ENCODE measurements at regions not wholly inside any gene's neighbourhood (a gene's known extent, or its start where the extent isn't known, plus 50 kb on each side); places are given as distances from the start of the nearest gene placed in this dataset.

DNA sequence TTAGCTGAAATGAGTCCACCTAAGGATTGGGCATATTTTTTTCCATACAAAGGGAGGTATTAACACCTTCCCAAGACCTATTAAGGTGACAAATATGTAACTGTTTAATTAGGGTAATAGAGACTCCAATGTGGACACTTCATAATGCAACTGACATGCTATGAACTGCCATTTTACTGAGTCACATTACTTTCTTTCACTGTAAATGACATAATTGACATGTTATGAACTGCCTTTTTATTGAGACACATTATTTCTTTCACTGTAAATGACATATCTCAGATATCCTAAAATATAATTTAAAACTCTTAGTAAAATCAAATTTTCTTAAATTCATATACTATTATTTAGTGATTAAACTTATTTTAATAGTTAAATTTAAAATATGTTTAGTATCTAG is 528.8 kb upstream of the PCDH15 start:
- no peak for ATAC-seq
- no peak for TF ChIP-seq RARB (CRISPR knock-in tag; IDR thresholded peaks at IDR 0.05)
- TF ChIP-seq, protein P1, sequence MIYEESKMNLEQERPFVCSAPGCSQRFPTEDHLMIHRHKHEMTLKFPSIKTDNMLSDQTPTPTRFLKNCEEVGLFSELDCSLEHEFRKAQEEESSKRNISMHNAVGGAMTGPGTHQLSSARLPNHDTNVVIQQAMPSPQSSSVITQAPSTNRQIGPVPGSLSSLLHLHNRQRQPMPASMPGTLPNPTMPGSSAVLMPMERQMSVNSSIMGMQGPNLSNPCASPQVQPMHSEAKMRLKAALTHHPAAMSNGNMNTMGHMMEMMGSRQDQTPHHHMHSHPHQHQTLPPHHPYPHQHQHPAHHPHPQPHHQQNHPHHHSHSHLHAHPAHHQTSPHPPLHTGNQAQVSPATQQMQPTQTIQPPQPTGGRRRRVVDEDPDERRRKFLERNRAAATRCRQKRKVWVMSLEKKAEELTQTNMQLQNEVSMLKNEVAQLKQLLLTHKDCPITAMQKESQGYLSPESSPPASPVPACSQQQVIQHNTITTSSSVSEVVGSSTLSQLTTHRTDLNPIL (CRISPR knock-in tag; IDR thresholded peaks at IDR 0.05; ENCODE audit: low read depth): no peak
- no peak for TF ChIP-seq ZFP30 (CRISPR knock-in tag; IDR thresholded peaks at IDR 0.05)
- TF ChIP-seq CSDC2 (CRISPR knock-in tag; IDR thresholded peaks at IDR 0.05): no peak
- TF ChIP-seq OSR1 (CRISPR knock-in tag; IDR thresholded peaks at IDR 0.05): no peak
- no peak; the same call in 1 of the 2 replicates for TF ChIP-seq ISL1 (CRISPR knock-in tag; IDR thresholded peaks at IDR 0.05)
- TF ChIP-seq PPARA (CRISPR knock-in tag; IDR thresholded peaks at IDR 0.05; ENCODE audit: borderline replicate concordance): no peak
- TF ChIP-seq, protein P2, sequence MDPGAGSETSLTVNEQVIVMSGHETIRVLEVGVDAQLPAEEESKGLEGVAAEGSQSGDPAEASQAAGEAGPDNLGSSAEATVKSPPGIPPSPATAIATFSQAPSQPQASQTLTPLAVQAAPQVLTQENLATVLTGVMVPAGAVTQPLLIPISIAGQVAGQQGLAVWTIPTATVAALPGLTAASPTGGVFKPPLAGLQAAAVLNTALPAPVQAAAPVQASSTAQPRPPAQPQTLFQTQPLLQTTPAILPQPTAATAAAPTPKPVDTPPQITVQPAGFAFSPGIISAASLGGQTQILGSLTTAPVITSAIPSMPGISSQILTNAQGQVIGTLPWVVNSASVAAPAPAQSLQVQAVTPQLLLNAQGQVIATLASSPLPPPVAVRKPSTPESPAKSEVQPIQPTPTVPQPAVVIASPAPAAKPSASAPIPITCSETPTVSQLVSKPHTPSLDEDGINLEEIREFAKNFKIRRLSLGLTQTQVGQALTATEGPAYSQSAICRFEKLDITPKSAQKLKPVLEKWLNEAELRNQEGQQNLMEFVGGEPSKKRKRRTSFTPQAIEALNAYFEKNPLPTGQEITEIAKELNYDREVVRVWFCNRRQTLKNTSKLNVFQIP (CRISPR knock-in tag; IDR thresholded peaks at IDR 0.05; ENCODE audit: borderline replicate concordance, low read depth): no peak
- no peak for TF ChIP-seq BACH2 (CRISPR knock-in tag; IDR thresholded peaks at IDR 0.05; ENCODE audit: borderline replicate concordance)

DNA sequence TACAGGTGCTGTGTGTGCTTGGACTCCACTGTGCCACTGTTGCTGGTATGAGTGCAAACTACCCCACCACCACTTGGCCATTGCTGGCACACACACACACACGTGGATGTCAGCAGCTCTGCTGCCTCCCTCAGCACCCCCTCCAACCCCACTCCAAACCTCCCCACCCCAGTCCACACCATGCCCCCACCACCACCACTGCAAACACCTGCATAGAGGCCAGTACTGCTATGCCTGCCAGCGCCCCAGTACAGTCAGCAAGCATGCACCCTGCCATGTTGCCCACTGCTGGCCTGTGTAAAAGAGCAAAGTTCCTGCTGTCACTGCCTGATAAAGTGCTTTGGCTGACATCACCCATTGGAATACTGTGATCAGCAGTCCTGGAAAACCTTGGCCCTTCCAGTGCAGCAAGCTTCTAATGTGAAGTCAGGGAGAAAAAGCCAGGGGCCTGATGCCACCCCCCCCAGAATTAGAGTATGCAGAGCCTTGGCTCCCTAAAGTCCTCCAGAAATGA is 519.2 kb upstream of the PCDH15 start:
- ATAC-seq: no peak
- TF ChIP-seq ARNTL (CRISPR knock-in tag; IDR thresholded peaks at IDR 0.05; ENCODE audit: borderline replicate concordance, low read depth): no peak
- TF ChIP-seq, protein P3, sequence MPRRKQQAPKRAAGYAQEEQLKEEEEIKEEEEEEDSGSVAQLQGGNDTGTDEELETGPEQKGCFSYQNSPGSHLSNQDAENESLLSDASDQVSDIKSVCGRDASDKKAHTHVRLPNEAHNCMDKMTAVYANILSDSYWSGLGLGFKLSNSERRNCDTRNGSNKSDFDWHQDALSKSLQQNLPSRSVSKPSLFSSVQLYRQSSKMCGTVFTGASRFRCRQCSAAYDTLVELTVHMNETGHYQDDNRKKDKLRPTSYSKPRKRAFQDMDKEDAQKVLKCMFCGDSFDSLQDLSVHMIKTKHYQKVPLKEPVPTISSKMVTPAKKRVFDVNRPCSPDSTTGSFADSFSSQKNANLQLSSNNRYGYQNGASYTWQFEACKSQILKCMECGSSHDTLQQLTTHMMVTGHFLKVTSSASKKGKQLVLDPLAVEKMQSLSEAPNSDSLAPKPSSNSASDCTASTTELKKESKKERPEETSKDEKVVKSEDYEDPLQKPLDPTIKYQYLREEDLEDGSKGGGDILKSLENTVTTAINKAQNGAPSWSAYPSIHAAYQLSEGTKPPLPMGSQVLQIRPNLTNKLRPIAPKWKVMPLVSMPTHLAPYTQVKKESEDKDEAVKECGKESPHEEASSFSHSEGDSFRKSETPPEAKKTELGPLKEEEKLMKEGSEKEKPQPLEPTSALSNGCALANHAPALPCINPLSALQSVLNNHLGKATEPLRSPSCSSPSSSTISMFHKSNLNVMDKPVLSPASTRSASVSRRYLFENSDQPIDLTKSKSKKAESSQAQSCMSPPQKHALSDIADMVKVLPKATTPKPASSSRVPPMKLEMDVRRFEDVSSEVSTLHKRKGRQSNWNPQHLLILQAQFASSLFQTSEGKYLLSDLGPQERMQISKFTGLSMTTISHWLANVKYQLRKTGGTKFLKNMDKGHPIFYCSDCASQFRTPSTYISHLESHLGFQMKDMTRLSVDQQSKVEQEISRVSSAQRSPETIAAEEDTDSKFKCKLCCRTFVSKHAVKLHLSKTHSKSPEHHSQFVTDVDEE (CRISPR knock-in tag; IDR thresholded peaks at IDR 0.05): no peak
- no peak for TF ChIP-seq ESRRG (CRISPR knock-in tag; IDR thresholded peaks at IDR 0.05)
- TF ChIP-seq, protein P4, sequence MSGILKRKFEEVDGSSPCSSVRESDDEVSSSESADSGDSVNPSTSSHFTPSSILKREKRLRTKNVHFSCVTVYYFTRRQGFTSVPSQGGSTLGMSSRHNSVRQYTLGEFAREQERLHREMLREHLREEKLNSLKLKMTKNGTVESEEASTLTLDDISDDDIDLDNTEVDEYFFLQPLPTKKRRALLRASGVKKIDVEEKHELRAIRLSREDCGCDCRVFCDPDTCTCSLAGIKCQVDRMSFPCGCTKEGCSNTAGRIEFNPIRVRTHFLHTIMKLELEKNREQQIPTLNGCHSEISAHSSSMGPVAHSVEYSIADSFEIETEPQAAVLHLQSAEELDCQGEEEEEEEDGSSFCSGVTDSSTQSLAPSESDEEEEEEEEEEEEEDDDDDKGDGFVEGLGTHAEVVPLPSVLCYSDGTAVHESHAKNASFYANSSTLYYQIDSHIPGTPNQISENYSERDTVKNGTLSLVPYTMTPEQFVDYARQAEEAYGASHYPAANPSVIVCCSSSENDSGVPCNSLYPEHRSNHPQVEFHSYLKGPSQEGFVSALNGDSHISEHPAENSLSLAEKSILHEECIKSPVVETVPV (CRISPR knock-in tag; IDR thresholded peaks at IDR 0.05): no peak
- no peak for TF ChIP-seq GLIS3 (CRISPR knock-in tag; IDR thresholded peaks at IDR 0.05)
- TF ChIP-seq ZFP30 (CRISPR knock-in tag; IDR thresholded peaks at IDR 0.05): no peak
- TF ChIP-seq ZNF8 (CRISPR knock-in tag; IDR thresholded peaks at IDR 0.05): no peak
- TF ChIP-seq BACH2 (CRISPR knock-in tag; IDR thresholded peaks at IDR 0.05; ENCODE audit: borderline replicate concordance): no peak
- TF ChIP-seq, protein P1 (CRISPR knock-in tag; IDR thresholded peaks at IDR 0.05; ENCODE audit: low read depth): no peak
- TF ChIP-seq CSDC2 (CRISPR knock-in tag; IDR thresholded peaks at IDR 0.05): no peak
- TF ChIP-seq OSR1 (CRISPR knock-in tag; IDR thresholded peaks at IDR 0.05): no peak
- no peak for TF ChIP-seq ISL1 (CRISPR knock-in tag; IDR thresholded peaks at IDR 0.05)
- TF ChIP-seq TOX (CRISPR knock-in tag; IDR thresholded peaks at IDR 0.05; ENCODE audit: borderline replicate concordance): no peak
- TF ChIP-seq ZNF565 (CRISPR knock-in tag; conservative IDR thresholded peaks at IDR 0.05; ENCODE audit: low read depth): no peak
- TF ChIP-seq RARB (CRISPR knock-in tag; IDR thresholded peaks at IDR 0.05): no peak
- no peak for TF ChIP-seq PPARA (CRISPR knock-in tag; IDR thresholded peaks at IDR 0.05; ENCODE audit: borderline replicate concordance)

DNA sequence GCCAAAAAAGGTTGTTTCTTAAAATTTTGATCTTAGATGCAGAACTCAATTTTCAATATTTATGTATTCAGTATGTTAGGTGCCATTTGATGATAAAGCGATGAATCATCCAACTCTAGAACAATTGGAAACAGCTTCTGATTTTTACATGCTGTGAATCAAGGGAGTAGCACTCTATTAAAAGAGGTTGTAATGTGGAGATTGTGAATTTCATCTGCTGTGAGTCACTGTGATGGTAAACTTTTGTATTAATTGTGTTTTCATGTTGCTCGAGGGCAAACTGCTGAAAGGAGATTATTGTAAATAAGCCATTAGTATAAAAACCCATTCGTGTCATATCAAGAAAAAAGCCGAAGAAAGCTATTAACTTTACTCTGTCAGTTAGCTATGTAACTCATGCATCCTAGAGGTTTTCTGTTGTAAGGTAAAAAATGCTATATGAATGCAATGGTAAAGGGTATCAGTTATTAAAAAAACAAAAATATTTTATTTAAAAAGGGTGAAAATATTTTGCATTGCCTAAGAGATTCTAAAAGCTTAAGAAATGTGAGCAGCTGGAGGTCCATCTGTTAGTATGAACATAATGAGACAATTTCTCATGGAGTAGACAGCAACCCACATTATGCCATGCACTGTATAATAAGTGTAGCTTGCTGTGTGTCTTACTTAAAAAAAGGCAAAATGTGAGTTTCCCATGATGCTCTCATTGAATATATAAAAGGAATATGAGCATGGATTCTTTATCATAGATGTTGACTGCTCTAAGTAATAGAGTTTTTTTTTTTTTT is 511.0 kb upstream of the PCDH15 start:
- peak; percentile 79 for ATAC-seq
- TF ChIP-seq, protein P3 (CRISPR knock-in tag; IDR thresholded peaks at IDR 0.05): no peak
- TF ChIP-seq, protein P2 (CRISPR knock-in tag; IDR thresholded peaks at IDR 0.05; ENCODE audit: borderline replicate concordance, low read depth): no peak
- TF ChIP-seq RARB (CRISPR knock-in tag; IDR thresholded peaks at IDR 0.05): no peak
- TF ChIP-seq, protein P4 (CRISPR knock-in tag; IDR thresholded peaks at IDR 0.05): no peak
- no peak for TF ChIP-seq ZFP30 (CRISPR knock-in tag; IDR thresholded peaks at IDR 0.05)
- no peak for TF ChIP-seq PPARA (CRISPR knock-in tag; IDR thresholded peaks at IDR 0.05; ENCODE audit: borderline replicate concordance)
- no peak for TF ChIP-seq ZFP3 (CRISPR knock-in tag; IDR thresholded peaks at IDR 0.05)
